IMR-90 (cell line): ENCODE measurements at regions not wholly inside any gene's neighbourhood (a gene's known extent, or its start where the extent isn't known, plus 50 kb on each side); places are given as distances from the start of the nearest gene placed in this dataset.
A peak's percentile ranks its signal among the peaks of the same experiment; 100 is the strongest.

Experiments
- ATAC-seq: fragments of 200-7000 bp; cut with Tn5 transposase; 2 replicates; pipeline ENCODE4 v1.9.1; 2020; ENCODE audit warnings: low read depth, mild to moderate bottlenecking, moderate library complexity
- BruUV-seq: library from RNA; stranded (reverse); fragments of 400-500 nt; replicated peaks from 2 replicates; lab custom pipeline; 2021; lab: Mats Ljungman, UMichigan
- CTCF ChIA-PET: fragments of 300-600 bp; formaldehyde crosslinking; extraction: SDS; loops from one replicate; lab custom pipeline; 2021; ENCODE audit warnings: antibody characterized with exemption; lab: Yijun Ruan, JAX
- POLR2A ChIA-PET: fragments of 300-600 bp; sonication (Branson Sonifier 250); formaldehyde crosslinking; loops from one replicate; lab custom pipeline; 2022; ENCODE audit warnings: antibody characterized with exemption; ENCODE audit not compliant: unreplicated experiment; lab: Charles Lee
- DNase-seq: peaks from one replicate; pipeline ENCODE4 v3.0.0; 2013
- H2AFZ ChIP-seq: replicated peaks from 2 replicates; pipeline ENCODE3; 2013; ENCODE audit warnings: low read length, mild to moderate bottlenecking; ENCODE audit not compliant: poor library complexity
- H2AK5ac ChIP-seq: 2 replicates; pipeline ENCODE4 v1.6.1; 2013; ENCODE audit warnings: low read depth, low read length, inconsistent platforms
- H2AK9ac ChIP-seq: replicated peaks from 2 replicates; pipeline ENCODE3; 2013; ENCODE audit warnings: mild to moderate bottlenecking, low read depth, low read length, moderate library complexity; ENCODE audit not compliant: poor library complexity
- H2BK120ac ChIP-seq: 2 replicates; pipeline ENCODE4 v1.6.1; 2013; ENCODE audit warnings: low read depth, low read length, inconsistent platforms
- H2BK15ac ChIP-seq: 3 replicates; pipeline ENCODE4 v1.6.1; 2013; ENCODE audit warnings: low read depth, low read length, inconsistent platforms
- H2BK20ac ChIP-seq: 2 replicates; pipeline ENCODE4 v1.6.1; 2013; ENCODE audit warnings: low read depth, mild to moderate bottlenecking, inconsistent platforms, low read length, moderate library complexity
- H2BK5ac ChIP-seq: 2 replicates; pipeline ENCODE4 v1.6.1; 2013; ENCODE audit warnings: mild to moderate bottlenecking, low read depth, low read length, inconsistent platforms; ENCODE audit not compliant: poor library complexity, severe bottlenecking
- H3K14ac ChIP-seq: replicated peaks from 2 replicates; pipeline ENCODE4 v1.6.1; 2013; ENCODE audit warnings: low read depth, low read length, inconsistent platforms
- H3K18ac ChIP-seq: 2 replicates; pipeline ENCODE4 v1.6.1; 2013; ENCODE audit warnings: low read depth, low read length, control low read depth
- H3K23ac ChIP-seq: 2 replicates; pipeline ENCODE4 v1.6.1; 2013; ENCODE audit warnings: low read depth, low read length, inconsistent platforms
- H3K27ac ChIP-seq: 2 replicates; pipeline ENCODE4 v1.5.1; 2013; ENCODE audit warnings: mild to moderate bottlenecking, control low read depth, low read length; ENCODE audit not compliant: insufficient read depth
- H3K27me3 ChIP-seq: 2 replicates; pipeline ENCODE4 v1.6.1; 2013; ENCODE audit warnings: low read length; ENCODE audit not compliant: control insufficient read depth, insufficient read depth
- H3K36me3 ChIP-seq: 2 replicates; pipeline ENCODE4 v1.6.1; 2013; ENCODE audit warnings: low read length, mixed read lengths; ENCODE audit not compliant: control insufficient read depth, insufficient read depth
- H3K4ac ChIP-seq: 2 replicates; pipeline ENCODE4 v1.6.1; 2013; ENCODE audit warnings: low read depth, low read length, inconsistent platforms
- H3K4me1 ChIP-seq: 2 replicates; pipeline ENCODE4 v1.6.1; 2013; ENCODE audit warnings: low read length, mixed read lengths; ENCODE audit not compliant: control insufficient read depth, insufficient read depth
- H3K4me2 ChIP-seq: 2 replicates; pipeline ENCODE4 v1.6.1; 2013; ENCODE audit warnings: low read depth, mild to moderate bottlenecking, control low read depth, low read length, moderate library complexity
- H3K4me3 ChIP-seq: 2 replicates; pipeline ENCODE4 v1.5.1; 2013; ENCODE audit warnings: low read depth, mild to moderate bottlenecking, control low read depth, low read length, moderate library complexity; ENCODE audit not compliant: insufficient read depth
- H3K56ac ChIP-seq: 2 replicates; pipeline ENCODE4 v1.6.1; 2013; ENCODE audit warnings: low read length, inconsistent platforms; ENCODE audit not compliant: insufficient read depth; ENCODE audit errors: extremely low read depth
- H3K79me1 ChIP-seq, 2 experiments: 2 replicates each; pipeline ENCODE4 v1.6.1; 2013; ENCODE audit warnings: low read length in 2 of 2, inconsistent platforms in 1 of 2, low read depth in 1 of 2
- H3K9ac ChIP-seq: 2 replicates; pipeline ENCODE4 v1.6.1; 2013; ENCODE audit warnings: low read depth, low read length, control low read depth
- H3K9me1 ChIP-seq: 2 replicates; pipeline ENCODE4 v1.6.1; 2013; ENCODE audit warnings: low read length, inconsistent platforms; ENCODE audit not compliant: insufficient read depth
- H3K9me3 ChIP-seq: 2 replicates; pipeline ENCODE4 v1.6.1; 2013; ENCODE audit warnings: low read length; ENCODE audit not compliant: control insufficient read depth, insufficient read depth
- H4K20me1 ChIP-seq: 2 replicates; pipeline ENCODE4 v1.6.1; 2013; ENCODE audit warnings: low read length, inconsistent platforms; ENCODE audit not compliant: insufficient read depth
- H4K5ac ChIP-seq: 2 replicates; pipeline ENCODE4 v1.6.1; 2013; ENCODE audit warnings: mild to moderate bottlenecking, low read depth, low read length, control low read depth
- H4K8ac ChIP-seq, 2 experiments: 2 replicates each; pipeline ENCODE4 v1.6.1; 2013; ENCODE audit warnings: low read depth in 2 of 2, low read length in 2 of 2, control low read depth in 1 of 2, inconsistent platforms in 1 of 2
- H4K91ac ChIP-seq: 2 replicates; pipeline ENCODE4 v1.6.1; 2013; ENCODE audit warnings: low read depth, low read length, inconsistent platforms; ENCODE audit not compliant: insufficient read depth
- CEBPB ChIP-seq: IDR thresholded peaks from 2 replicates; pipeline ENCODE4 v1.6.1; 2012; ENCODE audit warnings: low read depth, low read length, improper control_type of control experiment
- CHD1 ChIP-seq: IDR thresholded peaks from 2 replicates; pipeline ENCODE4 v1.6.1; 2012; ENCODE audit warnings: low read depth, low read length, improper control_type of control experiment
- MAFK ChIP-seq: IDR thresholded peaks from 2 replicates; pipeline ENCODE4 v1.6.1; 2012; ENCODE audit warnings: low read depth, low read length, improper control_type of control experiment
- MAZ ChIP-seq: IDR thresholded peaks from 2 replicates; pipeline ENCODE4 v1.6.1; 2012; ENCODE audit warnings: low read depth, mild to moderate bottlenecking, low read length, improper control_type of control experiment, moderate library complexity, borderline replicate concordance
- NFE2L2 ChIP-seq: fragments of 150-350 bp; IDR thresholded peaks from 2 replicates; pipeline ENCODE4 v1.6.1; 2016; ENCODE audit warnings: low read depth, mild to moderate bottlenecking, low read length
- RAD21 ChIP-seq: IDR thresholded peaks from 2 replicates; pipeline ENCODE4 v1.6.1; 2012; ENCODE audit warnings: low read length, improper control_type of control experiment
- RCOR1 ChIP-seq: IDR thresholded peaks from 2 replicates; pipeline ENCODE4 v1.6.1; 2012; ENCODE audit warnings: mild to moderate bottlenecking, low read length, improper control_type of control experiment; ENCODE audit not compliant: insufficient replicate concordance
- RFX5 ChIP-seq: IDR thresholded peaks from 2 replicates; pipeline ENCODE4 v1.8.0; 2012; ENCODE audit warnings: low read depth, mild to moderate bottlenecking, low read length, moderate library complexity
- SMC3 ChIP-seq: fragments of 150-350 bp; IDR thresholded peaks from 2 replicates; pipeline ENCODE4 v1.6.1; 2016; ENCODE audit warnings: low read depth, mild to moderate bottlenecking, antibody characterized with exemption, low read length, moderate library complexity
- dilution Hi-C: fragments of 300-500 bp; cut with HindIII; formaldehyde crosslinking; loops from one replicate; pipeline ENCODE4 v1.14.3; 2018; ENCODE audit warnings: low sequenced_read_pairs; ENCODE audit not compliant: unreplicated experiment
- in situ Hi-C: fragments of 300-500 bp; cut with MboI; formaldehyde crosslinking; loops from 3 replicates; pipeline ENCODE4 v1.14.3; 2019; ENCODE audit warnings: low sequenced_read_pairs, inconsistent platforms, mixed read lengths
- intact Hi-C: fragments of 100-400 bp; cut with micrococcal nuclease; formaldehyde crosslinking; loops from 2 replicates; pipeline ENCODE4 v1.10.0; 2022
- TF ChIP-seq, protein P1 (sequence below): fragments of 150-350 bp; IDR thresholded peaks from 2 replicates; pipeline ENCODE4 v1.6.1; 2017; ENCODE audit warnings: mild to moderate bottlenecking, antibody characterized with exemption, low read length, low read depth
- TF ChIP-seq, protein P2 (sequence below): conservative IDR thresholded peaks from 2 replicates; pipeline ENCODE4 v1.5.1; 2012; ENCODE audit warnings: mild to moderate bottlenecking, low read depth, low read length, improper control_type of control experiment

DNA sequence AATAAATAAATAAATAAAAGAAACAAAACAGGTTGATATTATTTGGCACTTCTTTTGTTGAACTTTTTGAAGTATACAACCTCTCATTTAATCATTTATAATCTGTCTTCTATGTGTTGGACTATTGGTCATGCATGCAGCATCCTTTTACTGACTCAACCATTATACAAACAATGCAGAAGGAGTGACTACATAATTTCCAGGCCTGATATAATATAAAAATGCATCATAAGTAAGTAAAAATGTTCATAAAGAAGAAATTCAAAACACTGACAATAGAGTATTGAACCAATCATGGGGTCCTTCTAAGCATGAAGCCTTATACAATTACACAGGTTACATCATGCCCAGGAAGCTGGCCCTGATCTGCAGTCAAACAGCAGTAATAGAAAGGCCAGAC is 141.5 kb upstream of the FN1 start:
- in situ Hi-C loops = no loop called here
- no peak overlapping the region for H4K5ac ChIP-seq
- H3K4ac ChIP-seq = peak overlapping the region; percentile 6; the same call in 1 of the 2 replicates
- H2BK5ac ChIP-seq = peak overlapping the region; percentile 55
- no peaks in the 10 kb centered on the region for H3K27me3 ChIP-seq
- H3K79me1 ChIP-seq = no peaks in the 10 kb centered on the region; a peak in 1 of 4 replicates
- H3K4me2 ChIP-seq = no peak overlapping the region
- peaks cover 3% of the 10 kb centered on the region for H3K4me1 ChIP-seq
- no peak overlapping the region for H3K23ac ChIP-seq
- peak; percentile 60; the same call in 1 of the 2 replicates for ATAC-seq
- no peak overlapping the region for H3K9ac ChIP-seq
- no peak overlapping the region for H2AK5ac ChIP-seq
- no peak overlapping the region for H3K14ac ChIP-seq
- H2AK9ac ChIP-seq = no peak overlapping the region
- CTCF ChIA-PET = no interaction called here
- no peak for TF ChIP-seq NFE2L2
- TF ChIP-seq MAFK = no peak
- TF ChIP-seq RFX5 = no peak
- no peak; the same call in 1 of the 2 replicates for TF ChIP-seq CEBPB
- no peak for TF ChIP-seq SMC3
- TF ChIP-seq MAZ = no peak
- TF ChIP-seq, protein P1, sequence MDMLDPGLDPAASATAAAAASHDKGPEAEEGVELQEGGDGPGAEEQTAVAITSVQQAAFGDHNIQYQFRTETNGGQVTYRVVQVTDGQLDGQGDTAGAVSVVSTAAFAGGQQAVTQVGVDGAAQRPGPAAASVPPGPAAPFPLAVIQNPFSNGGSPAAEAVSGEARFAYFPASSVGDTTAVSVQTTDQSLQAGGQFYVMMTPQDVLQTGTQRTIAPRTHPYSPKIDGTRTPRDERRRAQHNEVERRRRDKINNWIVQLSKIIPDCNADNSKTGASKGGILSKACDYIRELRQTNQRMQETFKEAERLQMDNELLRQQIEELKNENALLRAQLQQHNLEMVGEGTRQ = no peak
- TF ChIP-seq, protein P2, sequence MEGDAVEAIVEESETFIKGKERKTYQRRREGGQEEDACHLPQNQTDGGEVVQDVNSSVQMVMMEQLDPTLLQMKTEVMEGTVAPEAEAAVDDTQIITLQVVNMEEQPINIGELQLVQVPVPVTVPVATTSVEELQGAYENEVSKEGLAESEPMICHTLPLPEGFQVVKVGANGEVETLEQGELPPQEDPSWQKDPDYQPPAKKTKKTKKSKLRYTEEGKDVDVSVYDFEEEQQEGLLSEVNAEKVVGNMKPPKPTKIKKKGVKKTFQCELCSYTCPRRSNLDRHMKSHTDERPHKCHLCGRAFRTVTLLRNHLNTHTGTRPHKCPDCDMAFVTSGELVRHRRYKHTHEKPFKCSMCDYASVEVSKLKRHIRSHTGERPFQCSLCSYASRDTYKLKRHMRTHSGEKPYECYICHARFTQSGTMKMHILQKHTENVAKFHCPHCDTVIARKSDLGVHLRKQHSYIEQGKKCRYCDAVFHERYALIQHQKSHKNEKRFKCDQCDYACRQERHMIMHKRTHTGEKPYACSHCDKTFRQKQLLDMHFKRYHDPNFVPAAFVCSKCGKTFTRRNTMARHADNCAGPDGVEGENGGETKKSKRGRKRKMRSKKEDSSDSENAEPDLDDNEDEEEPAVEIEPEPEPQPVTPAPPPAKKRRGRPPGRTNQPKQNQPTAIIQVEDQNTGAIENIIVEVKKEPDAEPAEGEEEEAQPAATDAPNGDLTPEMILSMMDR = no peak
- no peak for TF ChIP-seq RCOR1
- no peak for TF ChIP-seq RAD21
- TF ChIP-seq CHD1 = no peak
- H2AFZ ChIP-seq = no peak overlapping the region
- H3K36me3 ChIP-seq = no peaks in the 10 kb centered on the region
- dilution Hi-C loops = no loop called here
- POLR2A ChIA-PET = no interaction called here
- H4K8ac ChIP-seq = peak overlapping the region in 1 of 2 experiments; percentile 24; a peak in 1 of 4 replicates
- intact Hi-C loops = loop anchor here (1.0 to 2.0 kb wide), 2 partner anchors 15 to 19 kb away; no protein-coding TSS in a partner anchor
- DNase-seq = peak; percentile 79
- no peaks in the 10 kb centered on the region for H3K9me3 ChIP-seq
- H3K9me1 ChIP-seq = no peaks in the 10 kb centered on the region
- no peaks in the 10 kb centered on the region for H4K20me1 ChIP-seq
- 0 out of 2 replicates have a peak overlapping the region, but pooled peaks have one; percentile 46 for H2BK120ac ChIP-seq
- BruUV-seq = no TSS peak
- H2BK15ac ChIP-seq = no peak overlapping the region; the same call in 2 of the 3 replicates
- no peak overlapping the region for H4K91ac ChIP-seq
- no peak overlapping the region for H3K27ac ChIP-seq
- H2BK20ac ChIP-seq = no peak overlapping the region
- peak overlapping the region; percentile 78; the same call in 1 of the 2 replicates for H3K18ac ChIP-seq
- H3K56ac ChIP-seq = no peak overlapping the region
- no peak overlapping the region for H3K4me3 ChIP-seq
